ENCODE measurements at regions not wholly inside any gene's neighbourhood (a gene's known extent, or its start where the extent isn't known, plus 50 kb on each side); places are given as distances from the start of the nearest gene placed in this dataset.
A peak's percentile ranks its signal among the peaks of the same experiment; 100 is the strongest.
"Not testable (repeated sequence)": the region's sequence is repeated elsewhere in the genome, so short reads cannot be mapped to it uniquely, and the experiment has no call there.

GRCh38 chr14:97806891-97807290 is 1009.7 kb downstream of the VRK1 start:
- intact Hi-C loops (cut with DNase I): no loop called here
- no peak for ATAC-seq
- no peak for DNase-seq

- ATAC-seq; intact Hi-C loops (cut with DNase I); DNase-seq: not testable (repeated sequence)
Measured at GRCh38 chr14:97808541-97808940, 1011.4 kb downstream of the VRK1 start.

GRCh38 chr14:97813556-97813955 is 1016.4 kb downstream of the VRK1 start:
- DNase-seq: no peak
- ATAC-seq: no peak
- intact Hi-C loops (cut with DNase I): no loop called here

- intact Hi-C loops (cut with DNase I): no loop called here
- DNase-seq (no peak), ATAC-seq (no peak)
Measured at GRCh38 chr14:97820781-97821180, 1023.6 kb downstream of the VRK1 start.

GRCh38 chr14:97824218-97824617 is 1027.0 kb downstream of the VRK1 start:
- no peak for DNase-seq
- no peak for ATAC-seq
- intact Hi-C loops (cut with DNase I): no loop called here

- ATAC-seq (no peak), DNase-seq (no peak)
- intact Hi-C loops (cut with DNase I): no loop called here
Measured at GRCh38 chr14:97827746-97828145, 1030.6 kb downstream of the VRK1 start.

GRCh38 chr14:97832776-97833175 is 1035.6 kb downstream of the VRK1 start:
- ATAC-seq (no peak), DNase-seq (no peak)
- intact Hi-C loops (cut with DNase I): no loop called here

- DNase-seq (no peak), ATAC-seq (no peak)
- intact Hi-C loops (cut with DNase I): no loop called here
Measured at GRCh38 chr14:97838986-97839385, 1041.8 kb downstream of the VRK1 start.

- intact Hi-C loops (cut with DNase I): no loop called here
- DNase-seq: no peak
- ATAC-seq: no peak
Measured at GRCh38 chr14:97840159-97840558, 1043.0 kb downstream of the VRK1 start.

GRCh38 chr14:97841762-97842161 is 1044.6 kb downstream of the VRK1 start:
- intact Hi-C loops (cut with DNase I): no loop called here
- DNase-seq (no peak), ATAC-seq (no peak)

GRCh38 chr14:97843066-97843465 is 1045.9 kb downstream of the VRK1 start:
- intact Hi-C loops (cut with DNase I): no loop called here
- DNase-seq: no peak
- no peak for ATAC-seq

- ATAC-seq (no peak), DNase-seq (no peak)
- intact Hi-C loops (cut with DNase I): no loop called here
Measured at GRCh38 chr14:97844042-97844441, 1046.9 kb downstream of the VRK1 start.

GRCh38 chr14:97846156-97846555 is 1049.0 kb downstream of the VRK1 start:
- intact Hi-C loops (cut with DNase I): no loop called here
- DNase-seq (no peak), ATAC-seq (no peak)

GRCh38 chr14:97848317-97848980 is 1051.3 kb downstream of the VRK1 start:
- intact Hi-C loops (cut with DNase I): no loop called here

GRCh38 chr14:97850466-97850865 is 1053.3 kb downstream of the VRK1 start:
- no peak for ATAC-seq
- no peak for DNase-seq
- intact Hi-C loops (cut with DNase I): no loop called here

More at GRCh38 chr14:97848317-97848980, 1051.3 kb downstream of the VRK1 start:
- DNase-seq: no peak
- peak in 1 of 2 donors; percentile 29 for ATAC-seq

GRCh38 chr14:97850886-97851285 is 1053.7 kb downstream of the VRK1 start:
- intact Hi-C loops (cut with DNase I): no loop called here
- no peak for ATAC-seq
- DNase-seq: no peak

- ATAC-seq: no peak
Measured at GRCh38 chr14:97851428-97851995, 1054.3 kb downstream of the VRK1 start.

GRCh38 chr14:97854918-97855317 is 1057.7 kb downstream of the VRK1 start:
- ATAC-seq: no peak
- intact Hi-C loops (cut with DNase I): no loop called here
- no peak for DNase-seq

More at GRCh38 chr14:97851428-97851995, 1054.3 kb downstream of the VRK1 start:
- intact Hi-C loops (cut with DNase I): no loop called here
- no peak for DNase-seq

- no peak for ATAC-seq
- intact Hi-C loops (cut with DNase I): no loop called here
Measured at GRCh38 chr14:97866195-97866594, 1069.0 kb downstream of the VRK1 start.

GRCh38 chr14:97866664-97867063 is 1069.5 kb downstream of the VRK1 start:
- intact Hi-C loops (cut with DNase I): no loop called here
- ATAC-seq: no peak
- no peak for DNase-seq

More at GRCh38 chr14:97866195-97866594, 1069.0 kb downstream of the VRK1 start:
- no peak for DNase-seq

- intact Hi-C loops (cut with DNase I): no loop called here
- ATAC-seq: no peak
- DNase-seq: no peak
Measured at GRCh38 chr14:97873291-97873690, 1076.1 kb downstream of the VRK1 start.

Data from left cardiac atrium (tissue), 4 donors.